ENCODE measurements at regions not wholly inside any gene's neighbourhood (a gene's known extent, or its start where the extent isn't known, plus 50 kb on each side); places are given as distances from the start of the nearest gene placed in this dataset.

- FAIRE-seq (no peak), DNase-seq (ENCODE audit: low read depth, low spot score) (no peak), ATAC-seq (no peak)
- SMC1A ChIA-PET (ENCODE audit: uncharacterized antibody, unreplicated experiment) = no interaction called here
- Histone ChIP-seq H3K9me3 (replicated peaks; ENCODE audit: control insufficient read depth, insufficient read depth, low read length) (no peaks in the 10 kb centered on the region), H2AFZ (ENCODE audit: control insufficient read depth, low read depth, low read length) (no peak overlapping the region), H3K4me1 (ENCODE audit: control insufficient read depth, insufficient read depth, low read length) (no peaks in the 10 kb centered on the region), H3K9ac (ENCODE audit: control insufficient read depth, insufficient read depth, low read length) (no peak overlapping the region), H3K36me3 (ENCODE audit: control insufficient read depth in 2 of 2, insufficient read depth in 2 of 2, low read length in 1 of 2) (no peaks in the 10 kb centered on the region), H3K4me3 (no peak overlapping the region), H3K27ac (ENCODE audit: control insufficient read depth, insufficient read depth) (no peak overlapping the region), H3K4me2 (ENCODE audit: control insufficient read depth, insufficient read depth) (no peak overlapping the region), H3K79me2 (ENCODE audit: control insufficient read depth, insufficient read depth, low read length) (no peaks in the 10 kb centered on the region), H4K20me1 (ENCODE audit: control insufficient read depth, insufficient read depth) (no peaks in the 10 kb centered on the region), H3K27me3 (replicated peaks in 1 of 2; ENCODE audit: control insufficient read depth in 2 of 2, insufficient read depth in 2 of 2, low read length in 1 of 2) (no peaks in the 10 kb centered on the region)
- POLR2A ChIA-PET = no interaction called here
- intact Hi-C loops (cut with micrococcal nuclease; ENCODE audit: unreplicated experiment) (no loop called here), in situ Hi-C loops (cut with MboI) (no loop called here)
- BruUV-seq (replicated peaks) = no TSS peak
- RAD21 ChIA-PET (ENCODE audit: unreplicated experiment) = no interaction called here
- no peak for TF ChIP-seq ZSCAN29 (IDR thresholded peaks at IDR 0.05)
- no peak for TF ChIP-seq KLF5 (IDR thresholded peaks at IDR 0.05; ENCODE audit: partially characterized antibody)
- TF ChIP-seq TCF3 (IDR thresholded peaks at IDR 0.05; ENCODE audit: borderline replicate concordance, insufficient read depth, low read depth, low read length) = no peak
- no peak for TF ChIP-seq MXI1 (IDR thresholded peaks at IDR 0.05; ENCODE audit: low read depth, low read length)
- TF ChIP-seq CHD2 (IDR thresholded peaks at IDR 0.05; ENCODE audit: borderline replicate concordance, low read depth, low read length) = no peak
- TF ChIP-seq CHD1 (IDR thresholded peaks at IDR 0.05; ENCODE audit: low read depth, low read length) = no peak
- no peak for TF ChIP-seq SUPT20H (IDR thresholded peaks at IDR 0.05; ENCODE audit: borderline replicate concordance, control insufficient read depth, low read depth, low read length)
- TF ChIP-seq YY1 (IDR thresholded peaks at IDR 0.05; ENCODE audit: low read depth, low read length) = no peak
- CTCF ChIA-PET = interaction anchor here (0.8 kb wide), 1 partner anchor 254 kb away, joined by 3 read pairs; no protein-coding TSS in a partner anchor
- WGBS (ENCODE audit: insufficient coverage, insufficient replicate concordance, low lambda C conversion rate, missing lambda C conversion rate) = 76% methylated on average over 8 of the region's 8 CpGs
Observed at GRCh38 chr2:9127316-9127715, 79.3 kb upstream of the ASAP2 start.

GRCh38 chr2:9126540-9126939 is 80.1 kb upstream of the ASAP2 start:
- no peak for FAIRE-seq
- no peak overlapping the region for H3K4me3 ChIP-seq
- RAD21 ChIA-PET (ENCODE audit: unreplicated experiment) = no interaction called here
- no peaks in the 10 kb centered on the region for H4K20me1 ChIP-seq (ENCODE audit: control insufficient read depth, insufficient read depth)
- H3K9me3 ChIP-seq (replicated peaks; ENCODE audit: control insufficient read depth, insufficient read depth, low read length) = no peaks in the 10 kb centered on the region; the same call in 2 of the 3 replicates
- no peaks in the 10 kb centered on the region for H3K27me3 ChIP-seq (replicated peaks in 1 of 2; ENCODE audit: control insufficient read depth in 2 of 2, insufficient read depth in 2 of 2, low read length in 1 of 2)
- intact Hi-C loops (cut with micrococcal nuclease; ENCODE audit: unreplicated experiment) = no loop called here
- POLR2A ChIA-PET = no interaction called here
- in situ Hi-C loops (cut with MboI) = no loop called here
- no peak overlapping the region for H3K4me2 ChIP-seq (ENCODE audit: control insufficient read depth, insufficient read depth)
- H2AFZ ChIP-seq (ENCODE audit: control insufficient read depth, low read depth, low read length) = no peak overlapping the region
- SMC1A ChIA-PET (ENCODE audit: uncharacterized antibody, unreplicated experiment) = no interaction called here
- ATAC-seq = no peak
- H3K4me1 ChIP-seq (ENCODE audit: control insufficient read depth, insufficient read depth, low read length) = no peaks in the 10 kb centered on the region
- H3K36me3 ChIP-seq (ENCODE audit: control insufficient read depth in 2 of 2, insufficient read depth in 2 of 2, low read length in 1 of 2) = no peaks in the 10 kb centered on the region
- H3K9ac ChIP-seq (ENCODE audit: control insufficient read depth, insufficient read depth, low read length) = no peak overlapping the region
- CTCF ChIA-PET = no interaction called here
- WGBS (ENCODE audit: insufficient coverage, insufficient replicate concordance, low lambda C conversion rate, missing lambda C conversion rate) = 55% methylated on average over 3 of the region's 3 CpGs
- H3K79me2 ChIP-seq (ENCODE audit: control insufficient read depth, insufficient read depth, low read length) = no peaks in the 10 kb centered on the region
- no peak for DNase-seq (ENCODE audit: low read depth, low spot score)
- no peak overlapping the region for H3K27ac ChIP-seq (ENCODE audit: control insufficient read depth, insufficient read depth)
- BruUV-seq (replicated peaks) = no TSS peak
- TF ChIP-seq GATAD2B (conservative IDR thresholded peaks at IDR 0.05; ENCODE audit: low read depth) (no peak), JUND (IDR thresholded peaks at IDR 0.05; ENCODE audit: low read depth, low read length) (no peak), TBL1XR1 (IDR thresholded peaks at IDR 0.05; ENCODE audit: low read depth, low read length) (no peak), LARP7 (IDR thresholded peaks at IDR 0.05) (no peak), CHD2 (IDR thresholded peaks at IDR 0.05; ENCODE audit: borderline replicate concordance, low read depth, low read length) (no peak), RFX5 (IDR thresholded peaks at IDR 0.05; ENCODE audit: low read depth, low read length) (no peak), BCLAF1 (IDR thresholded peaks at IDR 0.05) (no peak), ATF7 (IDR thresholded peaks at IDR 0.05; ENCODE audit: low read depth) (no peak), CREB1 (IDR thresholded peaks at IDR 0.05; ENCODE audit: low read depth) (no peak), BCL3 (IDR thresholded peaks at IDR 0.05; ENCODE audit: borderline replicate concordance, insufficient read depth, low read depth, low read length, poor library complexity, severe bottlenecking) (no peak)
